ENCODE measurements at regions not wholly inside any gene's neighbourhood (a gene's known extent, or its start where the extent isn't known, plus 50 kb on each side); places are given as distances from the start of the nearest gene placed in this dataset.
A peak's percentile ranks its signal among the peaks of the same experiment; 100 is the strongest.

GRCh38 chr3:194285024-194285849 lies 65.9 kb downstream of the CPN2 start:
- TF ChIP-seq POLR2AphosphoS5 (IDR thresholded peaks at IDR 0.05), result no peak
- TF ChIP-seq CTCF (IDR thresholded peaks at IDR 0.05), result no peak
- TF ChIP-seq POLR2A (IDR thresholded peaks at IDR 0.05), result no peak
- peak overlapping the region in 1 of 2 donors; percentile 4 for H3K27ac ChIP-seq
- H3K27me3 ChIP-seq, result no peaks in the 10 kb centered on the region
- H3K4me3 ChIP-seq, result no peak overlapping the region
- no peaks in the 10 kb centered on the region for H3K9me3 ChIP-seq
- peak in 1 of 2 donors; percentile 38 for DNase-seq (ENCODE audit: low spot score in 2 of 2)
- no peaks in the 10 kb centered on the region for H3K36me3 ChIP-seq
- intact Hi-C loops (cut with DNase I; ENCODE audit: low total_unique reads), result no loop called here
- H3K4me1 ChIP-seq, result peaks cover 0 to 8% of the 10 kb centered on the region in 2 donors

GRCh38 chr3:194285850-194286197 lies 65.3 kb downstream of the CPN2 start:
- DNase-seq (ENCODE audit: low spot score in 2 of 2), result no peak
- Histone ChIP-seq H3K36me3 (no peaks in the 10 kb centered on the region), H3K4me1 (peaks cover 0 to 8% of the 10 kb centered on the region in 2 donors), H3K27ac (no peak overlapping the region), H3K9me3 (no peaks in the 10 kb centered on the region), H3K4me3 (no peak overlapping the region), H3K27me3 (no peaks in the 10 kb centered on the region)
- intact Hi-C loops (cut with DNase I; ENCODE audit: low total_unique reads), result no loop called here
- no peak for TF ChIP-seq POLR2AphosphoS5 (IDR thresholded peaks at IDR 0.05)
- TF ChIP-seq POLR2A (IDR thresholded peaks at IDR 0.05), result no peak
- TF ChIP-seq CTCF (IDR thresholded peaks at IDR 0.05), result no peak

GRCh38 chr3:194286375-194287146 lies 64.6 kb downstream of the CPN2 start:
- TF ChIP-seq CTCF (IDR thresholded peaks at IDR 0.05) (no peak), POLR2A (IDR thresholded peaks at IDR 0.05) (no peak), POLR2AphosphoS5 (IDR thresholded peaks at IDR 0.05) (no peak)
- intact Hi-C loops (cut with DNase I; ENCODE audit: low total_unique reads), result no loop called here
- no peaks in the 10 kb centered on the region for H3K27me3 ChIP-seq
- H3K36me3 ChIP-seq, result no peaks in the 10 kb centered on the region
- H3K4me3 ChIP-seq, result no peak overlapping the region
- H3K4me1 ChIP-seq, result peaks cover 0 to 8% of the 10 kb centered on the region in 2 donors
- no peaks in the 10 kb centered on the region for H3K9me3 ChIP-seq
- no peak overlapping the region for H3K27ac ChIP-seq
- no peak for DNase-seq (ENCODE audit: low spot score in 2 of 2)

- H3K36me3 ChIP-seq, result no peaks in the 10 kb centered on the region
- H3K9me3 ChIP-seq, result no peaks in the 10 kb centered on the region
- H3K4me1 ChIP-seq, result peaks cover 0 to 8% of the 10 kb centered on the region in 2 donors
- DNase-seq (ENCODE audit: low spot score in 2 of 2), result no peak
- TF ChIP-seq POLR2AphosphoS5 (IDR thresholded peaks at IDR 0.05), result no peak
- no peak for TF ChIP-seq CTCF (IDR thresholded peaks at IDR 0.05)
- no peak for TF ChIP-seq POLR2A (IDR thresholded peaks at IDR 0.05)
- intact Hi-C loops (cut with DNase I; ENCODE audit: low total_unique reads), result no loop called here
- no peaks in the 10 kb centered on the region for H3K27me3 ChIP-seq
- H3K27ac ChIP-seq, result no peak overlapping the region
- no peak overlapping the region for H3K4me3 ChIP-seq
These were observed 63.8 kb downstream of the CPN2 start for GRCh38 chr3:194287374-194287773.

Data from breast epithelium (tissue), 4 donors.